Astrocyte of the hippocampus (primary cell): ENCODE measurements at regions not wholly inside any gene's neighbourhood (a gene's known extent, or its start where the extent isn't known, plus 50 kb on each side); places are given as distances from the start of the nearest gene placed in this dataset.
"Not testable (repeated sequence)": the region's sequence is repeated elsewhere in the genome, so short reads cannot be mapped to it uniquely, and the experiment has no call there.

ENCODE experiments used
- DNase-seq: peaks from one replicate; pipeline ENCODE4 v3.0.0; 2011; ENCODE audit warnings: low read depth, low spot score

DNA sequence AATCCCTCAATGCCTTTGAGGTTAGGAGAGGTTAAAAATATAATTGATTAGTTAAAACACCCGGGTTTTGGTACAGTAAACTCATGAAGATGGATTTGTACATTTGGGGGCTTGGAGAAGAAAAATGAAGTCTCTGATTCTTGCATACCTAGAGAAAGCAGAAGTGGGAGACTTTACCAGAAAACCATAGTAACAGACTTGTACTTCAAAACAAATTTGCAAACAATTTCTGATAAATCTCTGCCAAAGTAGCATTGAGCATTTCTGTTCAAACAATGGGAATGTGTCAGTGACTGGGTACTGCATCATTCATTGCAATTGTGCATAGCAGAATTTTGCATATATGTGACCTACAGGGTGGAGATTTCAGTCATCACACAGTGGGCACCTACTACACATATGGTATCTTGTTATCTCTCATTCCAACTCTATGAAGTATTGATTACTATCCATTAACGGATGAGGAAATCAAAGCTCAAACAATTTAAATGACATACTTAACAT lies 256.9 kb downstream of the PLK2 start:
- DNase-seq = no peak

DNA sequence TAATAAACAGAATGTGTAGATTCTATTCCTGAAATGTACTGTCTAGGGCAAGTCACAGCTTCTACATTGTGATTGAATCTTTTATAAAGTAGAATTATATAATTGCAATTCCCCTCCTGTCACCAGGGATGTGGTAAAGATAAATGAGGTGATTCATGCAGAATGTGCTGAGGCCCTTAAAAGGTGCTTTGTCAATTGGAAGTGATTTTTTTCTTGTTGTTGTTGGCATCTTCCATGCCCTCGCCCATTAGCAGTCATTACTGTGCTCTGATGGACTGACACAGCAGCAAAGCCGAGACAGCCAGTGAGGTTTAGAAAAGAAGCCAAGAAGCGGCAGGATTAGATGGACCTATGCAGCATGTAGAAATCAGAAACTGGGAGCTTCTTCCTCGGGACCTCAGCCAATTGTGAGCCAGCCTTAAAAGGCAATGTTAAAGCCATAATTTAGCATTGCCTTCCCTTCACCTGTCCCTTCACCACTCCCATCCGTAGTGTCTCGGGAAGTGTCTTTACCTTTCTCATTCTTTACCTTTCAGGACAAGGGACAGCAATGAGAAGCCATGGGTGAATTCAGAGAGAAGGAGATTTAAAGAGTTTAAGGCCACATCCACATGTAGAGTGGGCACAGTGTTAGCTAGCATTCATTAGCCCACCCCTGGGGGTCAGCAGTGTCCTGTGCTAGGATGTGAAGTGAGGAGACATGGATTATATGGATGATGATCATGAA lies 257.8 kb downstream of the PLK2 start:
- peak; percentile 88 for DNase-seq

DNA sequence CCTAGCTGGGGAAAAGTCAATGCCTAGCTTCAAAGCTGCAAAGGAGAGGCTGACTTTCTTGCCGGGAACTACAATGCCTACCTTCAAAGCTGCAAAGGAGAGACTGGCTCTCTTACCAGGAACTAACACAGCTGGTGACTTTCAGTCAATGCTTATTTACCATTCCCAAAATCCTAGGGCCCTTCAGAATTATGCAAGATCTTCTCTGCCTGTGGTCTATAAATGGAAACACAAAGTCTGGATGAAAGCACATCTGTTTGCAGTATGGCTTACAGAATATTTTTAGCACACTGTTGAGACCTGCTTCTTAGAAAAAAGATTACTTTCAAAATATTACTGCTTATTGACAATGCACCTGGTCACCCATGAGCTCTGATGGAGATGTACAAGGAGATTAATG lies 259.4 kb downstream of the PLK2 start:
- no peak for DNase-seq

DNA sequence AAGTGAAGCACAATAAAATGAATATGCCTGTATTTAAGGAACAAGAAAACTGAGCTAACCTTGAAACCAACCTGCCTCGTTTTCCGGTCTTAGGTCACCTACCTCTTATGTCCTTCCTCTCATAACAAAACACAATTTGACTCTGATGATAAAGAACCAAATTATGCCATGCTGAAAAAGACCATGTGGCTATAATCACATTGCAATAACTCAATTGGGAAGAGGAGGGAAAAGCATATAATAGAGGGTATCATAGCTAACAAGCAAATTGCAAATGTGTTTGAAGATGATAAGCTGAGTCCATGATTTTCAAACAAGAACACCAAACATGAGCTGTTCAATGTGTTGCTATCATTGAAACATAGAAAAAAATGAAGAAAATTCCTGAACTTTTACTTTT lies 260.8 kb downstream of the PLK2 start:
- no peak for DNase-seq

DNA sequence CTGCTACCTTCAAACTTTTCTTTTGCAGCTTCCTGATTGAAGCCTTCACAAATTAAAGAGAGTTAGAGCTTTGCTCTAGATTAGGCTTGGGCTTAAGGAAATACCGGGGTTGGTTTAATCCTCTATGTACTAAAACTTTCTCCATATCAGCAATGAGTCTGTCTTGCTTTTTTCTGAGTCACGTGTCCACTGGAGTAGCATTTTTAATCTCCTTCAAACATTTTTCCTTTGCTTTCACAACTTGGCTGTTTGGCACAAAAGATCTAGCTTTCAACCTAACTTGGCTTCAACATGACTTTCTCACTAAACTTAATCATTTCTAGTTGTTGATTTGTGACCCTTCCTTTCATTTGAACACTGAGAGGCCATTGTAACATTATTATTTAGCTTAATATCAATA lies 261.6 kb downstream of the PLK2 start:
- DNase-seq = peak; percentile 16

DNA sequence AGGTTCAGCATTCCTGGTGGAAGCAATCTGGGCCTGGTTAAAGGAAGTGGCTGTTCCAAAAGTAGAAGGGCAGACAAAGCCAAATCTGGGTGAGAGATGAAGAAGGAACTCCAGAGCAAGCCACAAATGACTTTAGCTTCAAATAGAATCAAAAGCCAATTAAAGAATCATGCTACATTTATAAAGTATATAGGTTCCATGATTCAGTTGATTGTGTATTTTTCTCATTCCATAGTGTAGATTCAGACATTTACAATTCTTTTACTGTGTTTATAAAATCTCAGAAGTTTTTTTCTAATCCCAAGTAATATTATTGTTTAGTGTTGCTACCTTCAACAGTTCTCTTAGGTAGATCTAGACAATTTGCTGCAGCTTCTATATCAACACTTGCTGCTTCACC lies 262.0 kb downstream of the PLK2 start:
- DNase-seq = no peak

DNA sequence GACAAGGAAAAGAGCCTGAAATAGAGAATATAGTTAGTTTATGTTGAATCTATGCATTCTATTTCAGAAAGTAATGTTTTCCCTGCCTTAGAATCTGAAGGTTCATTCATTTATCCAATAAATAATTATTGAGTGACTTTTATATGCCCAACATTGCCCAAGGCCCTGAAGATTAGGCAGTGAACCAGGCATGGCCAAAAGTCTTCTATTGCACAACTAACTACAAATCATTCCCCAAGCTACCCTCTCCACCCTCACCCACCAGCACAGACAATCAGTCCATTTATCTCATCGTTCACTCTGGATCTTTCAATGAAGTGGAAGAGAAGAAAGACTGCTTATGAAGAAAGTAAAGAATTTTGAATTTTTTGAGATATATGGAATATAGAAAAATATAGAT lies 268.4 kb downstream of the PLK2 start:
- DNase-seq = no peak

DNA sequence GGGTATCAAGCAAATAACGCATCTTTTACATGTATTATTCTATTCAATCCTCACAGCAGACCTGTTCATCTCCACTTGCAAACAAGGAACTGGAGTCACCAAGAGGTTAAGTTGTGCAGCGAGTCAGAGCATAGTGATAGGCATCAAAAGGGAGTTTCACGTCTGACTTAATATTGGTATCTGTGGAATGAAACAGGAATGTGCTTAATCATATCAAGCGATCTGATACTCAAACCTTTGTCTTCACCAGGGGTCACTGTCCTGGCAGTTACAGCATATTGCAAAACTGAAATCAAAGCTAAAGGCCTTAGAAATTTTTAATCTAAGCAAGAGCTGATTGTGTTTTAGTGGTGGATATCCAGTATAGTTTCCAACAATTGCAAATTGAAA lies 271.6 kb downstream of the PLK2 start:
- peak; percentile 75 for DNase-seq

DNA sequence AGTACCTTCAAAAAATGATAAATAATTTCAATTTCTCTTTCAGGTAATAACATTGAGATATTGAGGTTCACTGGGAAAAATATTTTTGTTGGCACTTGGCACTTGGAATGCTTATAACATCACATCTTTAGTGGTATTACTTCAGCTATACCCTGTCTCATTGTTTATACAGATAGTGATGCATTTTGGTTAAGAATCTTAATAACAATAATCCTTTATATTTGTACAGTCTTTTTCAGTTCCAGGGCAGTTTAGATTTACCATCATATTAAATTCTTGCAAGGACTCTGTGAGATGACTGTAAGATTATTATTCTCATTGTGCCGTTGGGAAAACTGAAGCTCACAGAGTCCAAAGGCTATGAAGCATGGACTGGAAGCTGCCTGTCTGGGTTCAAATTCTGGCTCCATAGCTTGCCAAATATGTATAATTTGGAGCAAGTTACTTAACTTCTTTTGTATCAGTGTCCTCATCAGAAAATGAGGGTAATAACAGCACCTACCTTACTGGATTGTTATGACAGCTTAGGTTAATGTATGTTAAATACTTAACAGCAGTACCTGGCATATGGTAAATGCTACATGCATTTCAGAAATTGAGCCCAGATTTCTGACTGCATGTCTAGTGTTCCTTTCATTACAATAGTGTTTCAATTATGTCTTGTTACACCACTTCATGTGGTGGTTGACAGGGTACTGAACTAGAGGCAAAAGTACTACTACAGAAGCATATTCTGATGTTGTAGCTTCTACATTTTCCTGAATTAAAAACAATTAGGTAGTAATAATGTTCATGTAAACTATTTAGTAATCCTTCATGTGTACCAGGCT lies 272.2 kb downstream of the PLK2 start:
- no peak for DNase-seq

DNA sequence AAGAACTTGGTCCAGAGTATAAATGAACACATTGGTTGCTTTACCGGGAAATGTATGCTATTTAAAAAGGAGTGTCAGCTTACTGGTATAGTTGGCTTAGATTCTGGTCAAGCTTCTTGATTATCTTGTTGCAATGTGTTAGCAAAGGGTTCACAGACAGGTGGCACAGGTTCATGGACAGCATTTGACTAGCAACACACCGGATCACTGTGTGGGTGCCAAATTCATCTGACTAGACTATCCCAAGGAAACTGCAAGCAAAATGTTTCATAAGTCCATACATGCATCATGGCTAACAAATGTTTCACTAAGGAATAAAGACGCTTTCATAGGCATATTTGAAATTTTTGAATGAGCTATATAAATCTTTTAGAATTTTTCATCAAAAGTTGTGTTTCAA lies 274.1 kb downstream of the PLK2 start:
- DNase-seq = no peak

DNA sequence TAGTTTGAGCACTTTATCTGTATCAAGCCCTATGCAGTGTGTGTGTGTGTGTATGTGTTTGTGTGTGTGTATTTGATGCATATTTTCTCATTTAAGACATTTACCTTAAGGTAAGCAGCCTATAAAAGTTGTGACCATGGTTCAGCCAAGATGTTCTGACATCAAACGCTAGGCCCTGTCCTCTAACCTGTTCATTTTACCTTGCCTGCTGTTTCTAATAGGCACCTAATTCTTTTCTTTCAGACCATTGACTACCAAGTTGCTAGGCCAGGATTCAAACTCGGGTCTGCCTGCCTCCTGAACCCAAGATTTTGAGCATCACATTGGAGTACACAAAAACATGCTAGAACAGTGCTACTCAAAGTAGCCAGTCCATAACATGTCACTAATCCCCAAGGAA lies 274.5 kb downstream of the PLK2 start:
- DNase-seq = no peak

DNA sequence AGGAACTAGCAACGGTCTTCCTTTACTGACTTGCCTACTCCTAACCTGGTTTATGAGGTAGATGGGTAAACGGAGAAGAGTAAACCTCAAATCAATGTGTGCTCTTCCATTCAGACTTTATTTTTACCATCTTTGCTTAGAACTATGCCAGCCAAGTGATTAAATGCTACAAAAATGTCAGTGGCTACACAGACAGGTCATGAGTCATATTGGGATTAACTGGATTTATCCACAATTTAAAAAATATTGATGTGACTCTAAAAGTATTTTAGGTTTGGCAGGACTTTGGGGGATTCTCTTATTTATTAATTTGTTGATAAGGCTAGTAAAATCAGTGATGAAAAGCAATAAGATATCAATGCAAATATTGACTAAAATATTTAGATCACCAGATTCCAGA lies 275.0 kb downstream of the PLK2 start:
- DNase-seq = peak; percentile 52

DNA sequence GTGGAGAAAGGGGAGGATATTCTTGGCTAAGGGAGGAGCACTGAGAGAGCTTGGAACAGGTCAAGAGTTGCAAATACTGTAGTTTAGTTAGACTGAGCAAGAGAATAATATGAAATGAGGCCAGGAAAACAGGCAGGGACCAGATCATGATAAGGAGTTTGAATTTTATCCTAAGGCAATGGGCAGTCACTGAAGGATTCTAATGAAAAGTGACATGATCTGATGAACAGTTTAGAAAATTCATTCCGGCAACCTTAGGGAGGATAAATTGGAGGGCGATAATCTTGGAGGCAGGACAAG lies 276.1 kb downstream of the PLK2 start:
- DNase-seq = no peak

DNA sequence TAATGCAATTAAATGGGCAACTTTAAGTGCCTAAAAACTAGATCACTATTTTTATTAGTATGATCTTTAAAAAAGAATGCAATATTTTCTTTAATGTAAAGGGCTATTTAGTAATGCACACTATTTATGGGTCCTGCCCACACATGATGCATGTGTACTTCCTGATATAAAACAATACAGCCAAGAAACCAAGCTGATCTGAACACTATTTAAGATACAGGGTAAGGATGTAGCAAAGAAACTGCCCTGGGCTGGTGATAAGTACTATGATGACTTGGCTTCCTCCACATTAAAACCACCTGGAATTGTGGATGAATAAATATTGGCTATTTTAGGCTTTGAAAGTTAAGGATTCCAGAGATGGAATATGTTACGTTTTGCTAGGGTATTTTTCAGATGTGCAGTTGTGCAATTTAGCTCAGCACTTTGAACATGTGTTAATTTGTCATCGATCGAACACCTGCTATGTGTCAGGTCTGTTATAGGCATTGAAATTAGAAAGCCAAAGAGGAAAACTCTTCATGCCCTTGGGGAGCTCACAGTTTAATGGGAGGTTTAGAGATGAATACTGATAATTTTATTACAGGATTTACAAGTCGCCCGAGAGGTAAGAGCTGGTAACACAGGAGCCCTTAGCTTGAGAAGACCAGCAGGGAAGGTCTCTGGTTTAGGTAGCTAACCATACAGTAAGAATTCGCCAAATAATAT lies 276.7 kb downstream of the PLK2 start:
- DNase-seq = no peak

DNA sequence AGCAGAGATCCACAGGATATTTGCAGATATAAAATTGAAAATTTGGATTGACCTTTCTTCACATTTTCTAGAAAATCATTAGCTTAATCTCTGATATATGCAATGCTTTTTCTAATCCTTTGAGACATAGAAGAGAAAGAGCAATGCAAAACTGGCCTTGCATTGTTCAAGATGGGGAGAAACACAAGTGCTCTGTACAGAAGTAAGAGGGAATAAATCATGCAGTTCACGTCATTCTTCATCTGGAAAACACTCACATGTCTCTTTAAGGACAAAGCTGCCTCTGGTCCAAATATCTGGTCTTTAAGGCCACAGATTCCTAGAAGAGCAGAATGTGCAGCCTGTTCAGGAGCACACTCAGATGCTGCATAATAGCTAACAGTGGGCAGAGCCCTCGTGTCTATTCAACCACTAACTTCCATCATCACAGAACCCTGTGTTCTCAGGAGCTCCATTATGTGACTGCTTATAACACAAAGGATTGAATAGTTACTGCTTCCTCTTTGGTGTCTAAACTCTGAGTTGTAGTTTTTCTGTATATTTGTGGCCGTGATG lies 277.5 kb downstream of the PLK2 start:
- peak; percentile 14 for DNase-seq

DNA sequence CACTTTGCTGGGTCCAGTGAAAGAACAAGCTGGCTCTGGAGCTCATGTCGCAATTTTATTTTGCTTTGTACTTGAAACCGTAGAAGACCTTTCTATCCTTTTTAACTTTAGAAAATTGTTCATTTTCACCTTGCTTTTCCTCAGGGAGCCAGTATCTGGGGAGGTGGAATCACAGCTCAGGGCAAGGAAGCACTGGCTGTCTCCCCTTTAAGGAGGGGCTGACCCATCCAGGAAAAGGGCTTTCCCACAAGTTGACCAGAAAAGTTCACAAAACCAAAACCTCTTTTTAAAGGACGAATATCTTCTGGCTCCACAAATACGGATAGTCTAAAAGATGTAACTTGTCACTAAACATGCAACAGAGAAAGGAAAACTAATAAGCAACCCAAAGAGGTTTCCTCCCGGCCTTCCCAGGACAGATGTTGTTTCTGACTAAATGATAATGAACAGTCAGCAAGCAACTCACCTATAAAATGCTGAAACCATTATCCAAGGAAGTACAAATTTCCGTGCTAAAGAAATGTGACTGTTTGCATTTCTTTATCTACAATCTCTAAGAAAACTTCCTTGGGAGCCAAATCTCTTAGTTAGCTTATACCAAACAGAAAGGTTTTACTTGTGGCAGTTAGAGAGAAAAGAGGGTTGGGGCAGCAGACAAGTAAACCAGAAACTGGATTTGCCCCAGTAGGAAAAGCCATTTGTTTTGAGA lies 278.2 kb downstream of the PLK2 start:
- no peak for DNase-seq

DNA sequence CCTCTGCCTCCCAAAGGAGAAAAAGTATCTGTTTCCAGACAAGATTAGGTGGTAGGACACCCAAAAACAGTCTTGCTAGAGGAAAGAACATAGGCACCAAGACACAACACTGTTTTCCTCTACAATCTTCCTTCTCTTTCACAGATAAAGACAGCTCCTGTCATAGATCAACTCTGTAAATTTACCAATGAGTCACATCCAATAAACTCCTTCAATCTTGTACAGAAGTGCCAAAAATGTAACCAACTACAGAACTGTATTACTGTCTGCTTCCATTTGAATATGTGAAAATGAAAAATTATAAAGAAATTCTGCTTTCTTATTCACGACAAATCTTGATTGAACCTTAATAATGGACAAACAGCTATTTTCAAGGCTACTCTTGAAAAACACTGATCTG lies 286.9 kb downstream of the PLK2 start:
- no peak for DNase-seq

DNA sequence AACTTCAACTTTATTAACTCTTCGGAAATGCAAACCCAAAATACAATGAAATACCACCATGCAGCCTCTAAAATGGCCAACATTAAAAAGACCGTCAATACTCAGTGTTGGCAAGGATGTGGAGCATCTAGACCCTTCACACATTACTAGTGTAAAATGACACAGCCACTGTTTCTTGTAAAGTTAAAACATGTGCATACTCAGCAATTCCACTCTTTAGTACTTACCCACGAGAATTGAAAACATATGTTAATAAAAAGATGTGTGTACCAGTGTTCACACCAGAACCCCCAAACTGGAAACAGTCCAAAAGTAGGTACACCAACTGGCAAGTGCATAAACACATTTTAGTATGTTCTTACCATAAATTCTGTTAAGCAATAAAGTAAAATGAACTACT lies 294.7 kb downstream of the PLK2 start:
- no peak for DNase-seq

DNA sequence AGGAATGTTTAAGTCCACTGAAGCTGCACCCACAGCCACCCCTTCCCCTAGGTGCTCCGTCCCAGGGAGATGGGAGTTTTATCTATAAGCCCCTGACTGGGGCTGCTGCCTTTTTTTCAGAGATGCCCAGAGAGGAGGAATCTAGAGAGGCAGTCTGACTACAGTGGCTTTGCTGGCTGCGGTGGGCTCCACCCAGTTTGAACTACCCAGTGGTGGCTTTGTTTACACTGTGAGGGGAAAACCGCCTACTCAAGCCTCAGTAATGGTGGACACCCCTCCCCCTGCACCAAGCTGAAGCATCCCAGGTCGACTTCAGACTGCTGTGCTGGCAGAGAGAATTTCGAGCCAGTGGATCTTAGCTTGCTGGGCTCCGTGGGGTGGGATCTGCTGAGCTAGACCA lies 298.0 kb downstream of the PLK2 start:
- not testable (repeated sequence) for DNase-seq

DNA sequence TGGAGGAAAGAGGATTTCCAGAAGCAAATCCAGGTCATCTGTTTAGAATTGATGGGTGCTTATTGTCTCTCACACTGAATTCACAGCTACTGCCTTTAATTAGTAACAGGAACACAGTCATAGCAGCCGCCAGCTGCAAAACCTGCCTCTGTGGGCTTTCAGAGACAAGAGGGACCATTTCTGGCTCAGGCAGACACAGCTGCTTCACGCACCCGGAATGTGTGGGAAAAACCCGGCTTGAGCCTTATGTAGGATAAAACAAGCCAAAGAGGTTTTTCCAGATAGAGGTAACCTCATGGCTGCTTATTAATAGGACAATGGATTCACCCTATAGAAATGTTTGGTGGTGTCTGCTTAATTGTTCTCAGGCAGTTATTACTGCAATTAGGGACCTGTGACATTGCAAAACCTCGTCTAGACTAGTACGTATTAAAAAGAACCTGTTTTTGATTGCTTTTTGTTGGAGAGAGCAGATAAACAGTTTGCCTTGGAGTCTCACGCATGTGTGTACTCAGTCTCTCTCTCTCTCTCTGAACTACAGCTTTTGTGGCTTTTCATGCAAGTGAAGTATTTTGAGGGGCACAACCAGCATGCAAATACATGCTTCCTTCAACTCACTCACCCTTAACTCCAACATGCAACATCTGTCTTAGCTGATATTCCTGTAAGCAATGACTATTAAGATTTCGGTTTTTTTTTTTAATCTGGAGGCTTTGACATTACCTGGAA lies 302.7 kb downstream of the PLK2 start:
- peak; percentile 60 for DNase-seq

DNA sequence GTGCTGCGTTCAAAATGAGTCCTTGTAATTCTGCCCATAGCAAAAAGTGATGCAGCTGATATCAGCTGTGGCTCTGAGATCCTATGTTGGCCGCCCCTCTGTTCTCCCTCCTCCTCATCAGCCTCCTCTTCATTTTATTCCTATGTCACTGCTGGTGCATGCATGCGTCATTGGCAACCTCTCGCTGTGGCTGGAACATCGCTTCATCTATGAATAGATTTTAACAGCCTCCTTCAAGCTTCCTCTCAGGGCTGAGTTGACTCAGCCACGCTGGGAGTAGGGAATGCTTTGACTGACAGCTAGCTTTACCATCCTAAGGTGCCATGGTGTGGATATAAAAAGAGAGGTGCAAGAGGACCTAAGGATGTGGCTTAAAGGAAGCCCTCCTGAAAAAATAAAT lies 303.5 kb downstream of the PLK2 start:
- DNase-seq = peak; percentile 81
